ENCODE measurements at regions not wholly inside any gene's neighbourhood (a gene's known extent, or its start where the extent isn't known, plus 50 kb on each side); places are given as distances from the start of the nearest gene placed in this dataset.

DNA sequence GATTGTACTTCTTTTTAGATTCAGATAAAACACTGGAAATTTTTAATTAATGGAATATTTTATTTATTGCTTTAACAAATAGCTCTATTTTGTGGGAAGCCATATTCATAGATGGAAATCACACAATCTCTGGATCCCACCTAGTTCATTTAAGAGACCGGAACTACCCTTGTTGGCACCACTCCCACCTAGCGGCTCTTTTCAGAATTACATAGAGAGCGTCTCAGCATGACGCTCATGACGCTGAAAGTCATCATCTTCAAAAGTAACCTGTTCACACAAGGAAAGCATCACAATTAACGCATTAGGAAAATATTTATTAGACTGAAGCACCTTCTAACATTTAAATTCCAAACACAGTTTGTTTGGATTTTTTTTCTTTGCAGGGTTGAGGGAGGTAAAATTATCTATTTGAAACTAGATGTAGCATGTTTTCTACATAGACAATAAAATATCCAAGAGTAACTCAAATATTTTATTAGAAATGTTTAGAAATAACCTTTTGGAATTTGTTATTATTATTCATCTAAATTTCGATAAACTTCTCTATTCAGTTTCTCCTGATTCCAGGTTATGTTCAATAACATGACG lies 214.9 kb upstream of the ARRDC4 start:
- no peak overlapping the region for H3K27ac ChIP-seq (ENCODE audit: extremely low read depth, low read depth, low read length)
- H3K9me3 ChIP-seq (replicated peaks; ENCODE audit: control insufficient read depth, insufficient read depth, low read depth, low read length), result no peaks in the 10 kb centered on the region
- H3K9me1 ChIP-seq (ENCODE audit: control insufficient read depth, insufficient read depth, low read length), result no peaks in the 10 kb centered on the region
- no peak overlapping the region for H2AFZ ChIP-seq (ENCODE audit: low read depth, low read length)
- H3K4me2 ChIP-seq (ENCODE audit: insufficient read depth, low read length), result no peak overlapping the region
- TF ChIP-seq ZNF280A (IDR thresholded peaks at IDR 0.05; ENCODE audit: low read depth, partially characterized antibody) (no peak), CHAMP1 (IDR thresholded peaks at IDR 0.05) (no peak), RAD21 (CRISPR knock-in tag; conservative IDR thresholded peaks at IDR 0.05 in 1 of 2, IDR thresholded peaks at IDR 0.05 in 1 of 2) (peak; percentile 49 to 60), ETV1 (tag; conservative IDR thresholded peaks at IDR 0.05; ENCODE audit: low read depth) (peak; percentile 69), CEBPB (tag; IDR thresholded peaks at IDR 0.05) (no peak), BCL6 (CRISPR knock-in tag; IDR thresholded peaks at IDR 0.05) (no peak), CTCF (IDR thresholded peaks at IDR 0.05 in 2 of 3, conservative IDR thresholded peaks at IDR 0.05 in 1 of 3; ENCODE audit: insufficient read depth in 2 of 3, low read depth in 1 of 3, low read length in 3 of 3) (peak; percentile 48 to 67 (median 59)), CBX3 (IDR thresholded peaks at IDR 0.05; ENCODE audit: borderline replicate concordance in 1 of 2, low read length in 2 of 2) (no peak), CCNT2 (IDR thresholded peaks at IDR 0.05; ENCODE audit: borderline replicate concordance, extremely low read depth, insufficient read length, low read depth, low read length) (no peak), SUPT5H (IDR thresholded peaks at IDR 0.05) (no peak)
- TF ChIP-seq, protein P1, sequence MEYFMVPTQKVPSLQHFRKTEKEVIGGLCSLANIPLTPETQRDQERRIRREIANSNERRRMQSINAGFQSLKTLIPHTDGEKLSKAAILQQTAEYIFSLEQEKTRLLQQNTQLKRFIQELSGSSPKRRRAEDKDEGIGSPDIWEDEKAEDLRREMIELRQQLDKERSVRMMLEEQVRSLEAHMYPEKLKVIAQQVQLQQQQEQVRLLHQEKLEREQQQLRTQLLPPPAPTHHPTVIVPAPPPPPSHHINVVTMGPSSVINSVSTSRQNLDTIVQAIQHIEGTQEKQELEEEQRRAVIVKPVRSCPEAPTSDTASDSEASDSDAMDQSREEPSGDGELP (CRISPR knock-in tag; IDR thresholded peaks at IDR 0.05; ENCODE audit: borderline replicate concordance), result no peak
- TF ChIP-seq, protein P2, sequence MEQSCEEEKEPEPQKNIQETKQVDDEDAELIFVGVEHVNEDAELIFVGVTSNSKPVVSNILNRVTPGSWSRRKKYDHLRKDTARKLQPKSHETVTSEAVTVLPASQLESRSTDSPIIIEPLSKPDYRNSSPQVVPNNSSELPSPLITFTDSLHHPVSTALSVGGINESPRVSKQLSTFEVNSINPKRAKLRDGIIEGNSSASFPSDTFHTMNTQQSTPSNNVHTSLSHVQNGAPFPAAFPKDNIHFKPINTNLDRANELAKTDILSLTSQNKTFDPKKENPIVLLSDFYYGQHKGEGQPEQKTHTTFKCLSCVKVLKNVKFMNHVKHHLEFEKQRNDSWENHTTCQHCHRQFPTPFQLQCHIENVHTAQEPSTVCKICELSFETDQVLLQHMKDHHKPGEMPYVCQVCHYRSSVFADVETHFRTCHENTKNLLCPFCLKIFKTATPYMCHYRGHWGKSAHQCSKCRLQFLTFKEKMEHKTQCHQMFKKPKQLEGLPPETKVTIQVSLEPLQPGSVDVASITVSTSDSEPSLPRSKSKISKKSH (CRISPR knock-in tag; IDR thresholded peaks at IDR 0.05), result no peak
- CTCF ChIA-PET (ENCODE audit: low intra/inter-chr PET ratio), result no interaction called here
- BruUV-seq (replicated peaks), result no TSS peak
- H3K9ac ChIP-seq (ENCODE audit: insufficient read depth in 1 of 2, low read depth in 2 of 2, low read length in 2 of 2), result no peak overlapping the region
- FAIRE-seq, result peak; percentile 75
- H3K27me3 ChIP-seq (ENCODE audit: control insufficient read depth in 2 of 2, insufficient read depth in 2 of 2, low read length in 2 of 2), result no peaks in the 10 kb centered on the region
- in situ Hi-C loops (cut with MboI) (no loop called here), intact Hi-C loops (cut with micrococcal nuclease) (no loop called here)
- peak; percentile 39 to 59 (median 54) for DNase-seq (ENCODE audit: extremely low read depth in 1 of 4, low spot score in 3 of 4)
- H3K79me2 ChIP-seq (ENCODE audit: control insufficient read depth, insufficient read depth, low read length), result no peaks in the 10 kb centered on the region
- H3K4me3 ChIP-seq, result no peak overlapping the region
- H3K36me3 ChIP-seq (ENCODE audit: control insufficient read depth, insufficient read depth, low read length), result no peaks in the 10 kb centered on the region
- 15% methylated on average over 8 of the region's 8 CpGs for WGBS (ENCODE audit: insufficient coverage, low coverage, missing lambda C conversion rate)
- POLR2A ChIA-PET, result no interaction called here
- ATAC-seq, result peak; percentile 88
- H4K20me1 ChIP-seq (replicated peaks; ENCODE audit: control insufficient read depth, insufficient read depth, low read length), result no peaks in the 10 kb centered on the region
- H3K4me1 ChIP-seq (replicated peaks in 1 of 2; ENCODE audit: control insufficient read depth in 2 of 2, insufficient read depth in 2 of 2, low read length in 2 of 2), result no peaks in the 10 kb centered on the region

All from K562 (cell line).